Suprapubic skin (tissue), 4 donors: ENCODE measurements at regions not wholly inside any gene's neighbourhood (a gene's known extent, or its start where the extent isn't known, plus 50 kb on each side); places are given as distances from the start of the nearest gene placed in this dataset.

Experiments
- DNase-seq, 2 donors: peaks; one replicate each; pipeline ENCODE4 v3.0.0-alpha.2; 2019; ENCODE audit warnings: low spot score in 2 of 2
- H3K27ac ChIP-seq: fragments of 200-600 bp; sonication (generic); one replicate; pipeline ENCODE4 v1.5.1; 2019
- H3K27me3 ChIP-seq: fragments of 200-600 bp; sonication (generic); one replicate; pipeline ENCODE4 v1.5.1; 2019
- H3K36me3 ChIP-seq: fragments of 200-600 bp; sonication (generic); one replicate; pipeline ENCODE4 v1.5.1; 2019
- H3K4me1 ChIP-seq: fragments of 200-600 bp; sonication (generic); one replicate; pipeline ENCODE4 v1.5.1; 2019
- H3K4me3 ChIP-seq: fragments of 200-600 bp; sonication (generic); one replicate; pipeline ENCODE4 v1.5.1; 2019; ENCODE audit warnings: mild to moderate bottlenecking
- H3K9me3 ChIP-seq: fragments of 200-600 bp; sonication (generic); one replicate; pipeline ENCODE4 v1.5.1; 2019
- EP300 ChIP-seq: sonication (generic); formaldehyde crosslinking; IDR thresholded peaks from one replicate; pipeline ENCODE4 v1.6.1; 2017; ENCODE audit warnings: antibody characterized with exemption
- POLR2A ChIP-seq, 2 donors: fragments of 450-650 bp; IDR thresholded peaks; one replicate each; pipeline ENCODE4 v1.6.1; 2017; ENCODE audit warnings: antibody characterized with exemption in 2 of 2, mild to moderate bottlenecking in 2 of 2, moderate library complexity in 2 of 2
- POLR2AphosphoS5 ChIP-seq, 3 donors: sonication (generic); formaldehyde crosslinking; IDR thresholded peaks; one replicate each; pipeline ENCODE4 v1.6.1; 2017; ENCODE audit warnings: antibody characterized with exemption in 3 of 3
- WGBS: methylation state at CpG from one replicate; pipeline ENCODE4 v1.1.5; 2018; 5-methylcytosine and 5-hydroxymethylcytosine counted together
- TF ChIP-seq, protein P1 (sequence below), 2 donors: fragments of 200-600 bp in 1 of 2; fragments of 450-650 bp in 1 of 2; sonication (generic) in 1 of 2; IDR thresholded peaks; one replicate each; pipeline ENCODE4 v1.5.1; 2016 to 2019; ENCODE audit warnings: antibody characterized with exemption in 2 of 2, mild to moderate bottlenecking in 1 of 2, moderate library complexity in 1 of 2

DNA sequence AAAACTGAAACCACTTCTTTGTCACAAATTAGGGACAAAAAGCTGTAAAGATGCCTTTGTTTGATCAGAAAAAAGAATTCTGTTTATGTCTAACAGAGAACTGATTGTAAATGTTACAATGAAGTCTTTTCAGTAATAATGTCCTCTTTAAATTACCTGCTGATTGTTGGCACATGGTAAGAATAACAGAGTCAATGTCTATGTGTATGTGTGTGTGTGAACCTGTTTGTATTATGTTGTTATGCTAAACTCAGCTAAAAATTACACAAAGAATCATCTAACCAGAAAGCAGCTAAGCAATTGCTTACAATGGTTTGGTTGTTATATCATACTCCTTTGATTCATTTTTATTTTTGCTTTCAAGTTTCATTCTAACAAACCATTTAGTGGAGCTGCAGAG, 159.1 kb upstream of the PDZRN3 start:
- Histone ChIP-seq H3K9me3 (no peaks in the 10 kb centered on the region), H3K27ac (no peak overlapping the region), H3K4me3 (no peak overlapping the region), H3K27me3 (no peaks in the 10 kb centered on the region), H3K36me3 (no peaks in the 10 kb centered on the region), H3K4me1 (no peaks in the 10 kb centered on the region)
- TF ChIP-seq POLR2A (IDR thresholded peaks at IDR 0.05) (no peak), POLR2AphosphoS5 (IDR thresholded peaks at IDR 0.05) (no peak), EP300 (no peak)
- TF ChIP-seq, protein P1, sequence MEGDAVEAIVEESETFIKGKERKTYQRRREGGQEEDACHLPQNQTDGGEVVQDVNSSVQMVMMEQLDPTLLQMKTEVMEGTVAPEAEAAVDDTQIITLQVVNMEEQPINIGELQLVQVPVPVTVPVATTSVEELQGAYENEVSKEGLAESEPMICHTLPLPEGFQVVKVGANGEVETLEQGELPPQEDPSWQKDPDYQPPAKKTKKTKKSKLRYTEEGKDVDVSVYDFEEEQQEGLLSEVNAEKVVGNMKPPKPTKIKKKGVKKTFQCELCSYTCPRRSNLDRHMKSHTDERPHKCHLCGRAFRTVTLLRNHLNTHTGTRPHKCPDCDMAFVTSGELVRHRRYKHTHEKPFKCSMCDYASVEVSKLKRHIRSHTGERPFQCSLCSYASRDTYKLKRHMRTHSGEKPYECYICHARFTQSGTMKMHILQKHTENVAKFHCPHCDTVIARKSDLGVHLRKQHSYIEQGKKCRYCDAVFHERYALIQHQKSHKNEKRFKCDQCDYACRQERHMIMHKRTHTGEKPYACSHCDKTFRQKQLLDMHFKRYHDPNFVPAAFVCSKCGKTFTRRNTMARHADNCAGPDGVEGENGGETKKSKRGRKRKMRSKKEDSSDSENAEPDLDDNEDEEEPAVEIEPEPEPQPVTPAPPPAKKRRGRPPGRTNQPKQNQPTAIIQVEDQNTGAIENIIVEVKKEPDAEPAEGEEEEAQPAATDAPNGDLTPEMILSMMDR (IDR thresholded peaks at IDR 0.05): no peak
- DNase-seq: no peak

DNA sequence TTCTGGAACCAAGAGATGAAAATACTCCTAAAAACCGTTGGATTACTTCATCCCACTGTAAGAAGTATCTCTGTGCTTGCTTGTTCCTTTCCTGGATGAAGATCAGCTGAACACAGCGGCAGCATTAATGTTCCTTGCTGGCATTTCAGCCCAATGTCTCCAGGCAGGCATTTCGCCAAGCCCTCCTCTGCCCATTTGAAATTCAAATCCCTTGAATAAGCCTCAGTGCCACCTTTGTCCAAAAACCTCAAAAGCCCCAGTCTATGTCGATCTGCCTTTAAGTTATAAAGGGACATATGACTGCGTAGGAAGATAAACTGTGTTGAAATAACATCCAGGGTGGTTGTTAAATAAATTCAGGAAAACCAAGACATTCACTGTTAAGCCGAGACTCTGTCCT, 156.8 kb upstream of the PDZRN3 start:
- Histone ChIP-seq H3K27ac (no peak overlapping the region), H3K4me1 (no peaks in the 10 kb centered on the region), H3K36me3 (no peaks in the 10 kb centered on the region), H3K4me3 (no peak overlapping the region), H3K27me3 (no peaks in the 10 kb centered on the region), H3K9me3 (no peaks in the 10 kb centered on the region)
- no peak for DNase-seq
- no peak for TF ChIP-seq POLR2A (IDR thresholded peaks at IDR 0.05)
- 81% methylated on average over 6 of the region's 6 CpGs for WGBS

DNA sequence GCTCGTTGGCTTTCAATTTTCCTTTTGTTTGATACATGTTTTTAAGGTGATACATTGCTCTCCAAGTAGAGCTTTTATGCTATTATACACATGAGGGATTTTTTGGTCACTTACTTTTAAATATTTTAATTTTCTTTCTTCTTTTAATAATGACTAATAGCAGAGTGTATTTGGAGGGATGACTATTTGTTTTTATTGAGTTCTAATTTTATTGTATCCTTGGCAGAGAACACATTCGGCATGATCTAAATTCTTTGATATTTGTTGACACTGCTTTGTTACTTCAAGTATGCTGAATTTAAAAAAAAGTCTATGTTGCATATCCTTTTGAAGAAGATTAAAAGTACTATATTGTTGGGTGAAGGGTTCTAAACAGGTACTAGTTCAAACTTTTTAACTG, 149.9 kb upstream of the PDZRN3 start:
- Histone ChIP-seq H3K27ac (no peak overlapping the region), H3K4me3 (no peak overlapping the region), H3K27me3 (no peaks in the 10 kb centered on the region), H3K36me3 (no peaks in the 10 kb centered on the region), H3K4me1 (no peaks in the 10 kb centered on the region), H3K9me3 (no peaks in the 10 kb centered on the region)
- TF ChIP-seq POLR2AphosphoS5 (IDR thresholded peaks at IDR 0.05) (no peak), EP300 (no peak), POLR2A (IDR thresholded peaks at IDR 0.05) (no peak)
- TF ChIP-seq, protein P1 (IDR thresholded peaks at IDR 0.05): no peak
- WGBS: 43% methylated on average over 2 of the region's 2 CpGs
- DNase-seq: no peak

DNA sequence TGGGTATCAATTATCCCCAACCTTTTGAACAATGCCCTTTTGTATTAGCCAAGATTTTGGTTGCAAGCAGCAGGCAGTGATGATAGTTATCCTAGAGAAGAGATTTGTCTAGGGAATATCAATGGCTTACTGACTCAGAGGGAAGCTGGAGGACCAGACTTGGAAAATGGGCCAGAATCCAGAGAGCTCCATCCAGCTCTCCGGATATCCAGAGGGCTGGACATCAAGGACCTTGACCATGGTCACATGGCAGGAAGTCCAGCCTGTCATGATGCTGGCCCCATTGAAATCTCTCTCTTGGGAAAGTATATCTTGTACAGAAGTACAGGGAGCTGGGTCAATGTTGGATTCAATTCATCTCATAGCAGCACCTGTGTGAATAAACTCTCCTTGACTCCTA, 148.5 kb upstream of the PDZRN3 start:
- Histone ChIP-seq H3K27ac (no peak overlapping the region), H3K27me3 (no peaks in the 10 kb centered on the region), H3K9me3 (no peaks in the 10 kb centered on the region), H3K4me3 (no peak overlapping the region), H3K36me3 (no peaks in the 10 kb centered on the region), H3K4me1 (peaks cover 3% of the 10 kb centered on the region)
- no peak for TF ChIP-seq POLR2A (IDR thresholded peaks at IDR 0.05)
- 46% methylated on average over 1 of the region's 1 CpG for WGBS
- DNase-seq: no peak

DNA sequence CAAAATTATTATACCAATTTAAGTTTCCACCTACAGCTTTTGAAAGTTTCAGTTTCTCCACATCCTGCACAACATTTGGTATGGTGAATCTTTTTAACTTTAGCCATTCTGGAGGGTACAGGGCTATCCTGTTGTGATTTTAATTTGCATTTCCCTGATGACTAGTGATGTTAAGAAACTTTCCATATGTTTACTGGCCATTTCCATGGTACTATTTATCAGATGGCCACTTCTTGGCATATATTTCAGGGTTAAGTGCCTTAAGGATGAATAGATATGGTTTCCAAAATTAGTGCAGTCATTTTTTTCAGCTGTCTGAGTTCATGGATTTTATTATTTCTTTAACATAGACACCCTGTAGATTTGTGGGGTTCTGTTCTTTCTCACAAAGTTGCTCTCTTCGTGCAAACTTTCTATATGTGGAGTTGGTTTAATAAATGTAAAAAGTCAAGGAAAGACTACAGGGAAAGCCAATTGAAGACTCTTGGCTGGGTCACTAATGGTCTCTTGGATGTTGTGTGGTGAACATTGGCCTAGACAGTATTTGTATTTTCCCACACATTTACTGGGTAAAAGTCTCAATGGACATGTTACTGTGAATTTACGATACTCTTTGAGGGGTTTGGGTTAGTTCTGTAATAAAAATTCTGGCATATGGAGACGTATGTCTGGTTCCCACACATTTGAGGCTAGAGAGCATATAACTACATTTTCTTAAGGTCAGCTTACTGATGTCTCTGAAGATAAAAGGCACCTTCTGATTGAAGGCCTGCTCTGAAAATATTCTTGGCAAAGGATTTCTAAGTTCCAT, 147.5 kb upstream of the PDZRN3 start:
- no peak for DNase-seq
- Histone ChIP-seq H3K4me3 (no peak overlapping the region), H3K4me1 (peaks cover 11% of the 10 kb centered on the region), H3K9me3 (no peaks in the 10 kb centered on the region), H3K27ac (no peak overlapping the region), H3K36me3 (no peaks in the 10 kb centered on the region), H3K27me3 (no peaks in the 10 kb centered on the region)
- 72% methylated on average over 3 of the region's 3 CpGs for WGBS
- TF ChIP-seq POLR2AphosphoS5 (IDR thresholded peaks at IDR 0.05) (no peak), EP300 (no peak), POLR2A (IDR thresholded peaks at IDR 0.05) (no peak)
- TF ChIP-seq, protein P1 (IDR thresholded peaks at IDR 0.05): no peak

DNA sequence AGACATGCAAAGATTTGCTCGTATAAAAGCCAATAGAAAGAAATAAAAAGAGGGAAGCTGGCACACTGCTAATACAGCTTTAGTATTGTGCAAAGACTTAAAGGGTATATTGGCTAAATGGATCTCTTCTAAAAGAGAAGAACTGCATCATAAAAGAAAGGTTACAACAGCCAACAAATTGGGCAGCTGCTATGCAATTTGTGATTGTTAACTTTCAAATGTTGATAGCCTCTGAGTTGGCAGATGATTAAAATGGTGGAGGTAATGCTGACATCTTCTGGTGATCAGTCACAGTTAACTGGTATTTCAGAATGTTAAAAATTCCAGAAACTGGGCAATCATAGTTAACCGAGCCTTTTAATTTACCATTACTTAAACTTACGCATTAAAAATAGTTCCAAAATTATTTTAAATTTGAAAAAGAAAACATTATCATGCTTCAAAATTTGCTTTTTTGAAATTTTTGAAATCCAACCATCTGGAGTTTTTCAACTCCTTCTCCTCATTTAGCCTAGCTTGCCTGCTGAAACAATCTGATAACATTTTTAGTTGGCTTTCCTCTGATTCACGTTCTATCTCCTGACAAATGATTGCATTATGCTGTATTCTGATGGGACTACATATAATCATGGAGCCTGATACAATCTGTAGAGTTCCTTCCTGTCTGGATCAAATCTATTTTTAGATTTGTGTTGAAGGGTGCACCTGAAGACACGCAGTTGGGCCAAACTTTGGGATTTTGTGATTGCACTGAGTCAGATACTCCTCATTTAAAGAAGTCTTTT, 144.0 kb upstream of the PDZRN3 start:
- TF ChIP-seq POLR2A (IDR thresholded peaks at IDR 0.05) (no peak), EP300 (no peak), POLR2AphosphoS5 (IDR thresholded peaks at IDR 0.05) (no peak)
- TF ChIP-seq, protein P1 (IDR thresholded peaks at IDR 0.05): no peak
- Histone ChIP-seq H3K9me3 (no peaks in the 10 kb centered on the region), H3K4me3 (no peak overlapping the region), H3K36me3 (no peaks in the 10 kb centered on the region), H3K27ac (no peak overlapping the region), H3K4me1 (peaks cover 26% of the 10 kb centered on the region), H3K27me3 (no peaks in the 10 kb centered on the region)
- WGBS: 56% methylated on average over 5 of the region's 5 CpGs
- no peak for DNase-seq
